Mucosa of stomach (tissue), 1 donor: ENCODE measurements at regions not wholly inside any gene's neighbourhood (a gene's known extent, or its start where the extent isn't known, plus 50 kb on each side); places are given as distances from the start of the nearest gene placed in this dataset.

ENCODE experiments used
- H3K27me3 ChIP-seq: one replicate; pipeline ENCODE4 v1.7.0; 2013; ENCODE audit warnings: mild to moderate bottlenecking, low read length; ENCODE audit not compliant: control insufficient read depth, insufficient read depth
- H3K36me3 ChIP-seq: one replicate; pipeline ENCODE4 v1.7.0; 2013; ENCODE audit warnings: low read length; ENCODE audit not compliant: control insufficient read depth, insufficient read depth
- H3K4me1 ChIP-seq: one replicate; pipeline ENCODE4 v1.7.0; 2013; ENCODE audit warnings: mild to moderate bottlenecking, low read length; ENCODE audit not compliant: control insufficient read depth, insufficient read depth
- H3K4me3 ChIP-seq: one replicate; pipeline ENCODE4 v1.7.0; 2013; ENCODE audit warnings: low read length
- H3K9ac ChIP-seq: one replicate; pipeline ENCODE4 v1.7.0; 2013; ENCODE audit warnings: mild to moderate bottlenecking, low read length, moderate library complexity
- H3K9me3 ChIP-seq: one replicate; pipeline ENCODE4 v1.7.0; 2013; ENCODE audit warnings: mild to moderate bottlenecking, low read length, moderate library complexity; ENCODE audit not compliant: control insufficient read depth
- donor health status: Pancreatic carcinoma.

- Histone ChIP-seq H3K27me3 (no peaks in the 10 kb centered on the region), H3K36me3 (no peaks in the 10 kb centered on the region)
These were observed 282.4 kb upstream of the TMEM132C start for GRCh38 chr12:127984386-127985055.

GRCh38 chr12:127987199-127987901 lies 279.6 kb upstream of the TMEM132C start:
- no peaks in the 10 kb centered on the region for H3K27me3 ChIP-seq
- H3K4me1 ChIP-seq: no peaks in the 10 kb centered on the region
- H3K4me3 ChIP-seq: no peak overlapping the region
- H3K9me3 ChIP-seq: no peaks in the 10 kb centered on the region
- H3K9ac ChIP-seq: no peak overlapping the region
- no peaks in the 10 kb centered on the region for H3K36me3 ChIP-seq

More at GRCh38 chr12:127984386-127985055, 282.4 kb upstream of the TMEM132C start:
- H3K9me3 ChIP-seq: no peaks in the 10 kb centered on the region
- no peaks in the 10 kb centered on the region for H3K4me1 ChIP-seq
- H3K9ac ChIP-seq: no peak overlapping the region
- H3K4me3 ChIP-seq: no peak overlapping the region

GRCh38 chr12:127991485-127991884 lies 275.5 kb upstream of the TMEM132C start:
- H3K4me1 ChIP-seq: no peaks in the 10 kb centered on the region
- H3K9me3 ChIP-seq: no peaks in the 10 kb centered on the region
- H3K4me3 ChIP-seq: no peak overlapping the region
- H3K36me3 ChIP-seq: no peaks in the 10 kb centered on the region
- H3K27me3 ChIP-seq: no peaks in the 10 kb centered on the region
- no peak overlapping the region for H3K9ac ChIP-seq

- Histone ChIP-seq H3K4me1 (no peaks in the 10 kb centered on the region), H3K4me3 (no peak overlapping the region), H3K27me3 (no peaks in the 10 kb centered on the region), H3K9ac (no peak overlapping the region), H3K9me3 (no peaks in the 10 kb centered on the region), H3K36me3 (no peaks in the 10 kb centered on the region)
These were observed 268.0 kb upstream of the TMEM132C start for GRCh38 chr12:127998988-127999387.

- H3K4me3 ChIP-seq: no peak overlapping the region
- H3K9me3 ChIP-seq: no peaks in the 10 kb centered on the region
- no peaks in the 10 kb centered on the region for H3K36me3 ChIP-seq
- no peak overlapping the region for H3K9ac ChIP-seq
- no peaks in the 10 kb centered on the region for H3K4me1 ChIP-seq
- H3K27me3 ChIP-seq: no peaks in the 10 kb centered on the region
These were observed 262.5 kb upstream of the TMEM132C start for GRCh38 chr12:128004383-128004938.

GRCh38 chr12:128007250-128007649 lies 259.7 kb upstream of the TMEM132C start:
- no peak overlapping the region for H3K4me3 ChIP-seq
- H3K36me3 ChIP-seq: no peaks in the 10 kb centered on the region
- H3K9ac ChIP-seq: no peak overlapping the region
- H3K4me1 ChIP-seq: no peaks in the 10 kb centered on the region
- no peaks in the 10 kb centered on the region for H3K27me3 ChIP-seq
- H3K9me3 ChIP-seq: no peaks in the 10 kb centered on the region

GRCh38 chr12:128008341-128008740 lies 258.6 kb upstream of the TMEM132C start:
- Histone ChIP-seq H3K36me3 (no peaks in the 10 kb centered on the region), H3K4me1 (no peaks in the 10 kb centered on the region), H3K27me3 (no peaks in the 10 kb centered on the region), H3K9me3 (no peaks in the 10 kb centered on the region), H3K9ac (no peak overlapping the region), H3K4me3 (no peak overlapping the region)

GRCh38 chr12:128009108-128009507 lies 257.9 kb upstream of the TMEM132C start:
- Histone ChIP-seq H3K9me3 (no peaks in the 10 kb centered on the region), H3K4me1 (no peaks in the 10 kb centered on the region), H3K27me3 (no peaks in the 10 kb centered on the region), H3K36me3 (no peaks in the 10 kb centered on the region), H3K4me3 (no peak overlapping the region), H3K9ac (no peak overlapping the region)

- Histone ChIP-seq H3K36me3 (no peaks in the 10 kb centered on the region), H3K9me3 (no peaks in the 10 kb centered on the region), H3K4me3 (no peak overlapping the region), H3K27me3 (no peaks in the 10 kb centered on the region), H3K9ac (no peak overlapping the region), H3K4me1 (no peaks in the 10 kb centered on the region)
These were observed 254.9 kb upstream of the TMEM132C start for GRCh38 chr12:128012110-128012509.

GRCh38 chr12:128015276-128015675 lies 251.7 kb upstream of the TMEM132C start:
- no peaks in the 10 kb centered on the region for H3K4me1 ChIP-seq
- no peaks in the 10 kb centered on the region for H3K9me3 ChIP-seq
- H3K27me3 ChIP-seq: no peaks in the 10 kb centered on the region
- no peak overlapping the region for H3K9ac ChIP-seq
- H3K36me3 ChIP-seq: no peaks in the 10 kb centered on the region
- no peak overlapping the region for H3K4me3 ChIP-seq

GRCh38 chr12:128018067-128018466 lies 248.9 kb upstream of the TMEM132C start:
- Histone ChIP-seq H3K27me3 (no peaks in the 10 kb centered on the region), H3K9ac (no peak overlapping the region), H3K36me3 (no peaks in the 10 kb centered on the region), H3K4me1 (no peaks in the 10 kb centered on the region), H3K9me3 (no peaks in the 10 kb centered on the region), H3K4me3 (no peak overlapping the region)

GRCh38 chr12:128019996-128020544 lies 246.9 kb upstream of the TMEM132C start:
- Histone ChIP-seq H3K27me3 (no peaks in the 10 kb centered on the region), H3K4me1 (no peaks in the 10 kb centered on the region), H3K4me3 (no peak overlapping the region), H3K9me3 (no peaks in the 10 kb centered on the region), H3K9ac (no peak overlapping the region), H3K36me3 (no peaks in the 10 kb centered on the region)
